ENCODE measurements at regions not wholly inside any gene's neighbourhood (a gene's known extent, or its start where the extent isn't known, plus 50 kb on each side); places are given as distances from the start of the nearest gene placed in this dataset.

DNA sequence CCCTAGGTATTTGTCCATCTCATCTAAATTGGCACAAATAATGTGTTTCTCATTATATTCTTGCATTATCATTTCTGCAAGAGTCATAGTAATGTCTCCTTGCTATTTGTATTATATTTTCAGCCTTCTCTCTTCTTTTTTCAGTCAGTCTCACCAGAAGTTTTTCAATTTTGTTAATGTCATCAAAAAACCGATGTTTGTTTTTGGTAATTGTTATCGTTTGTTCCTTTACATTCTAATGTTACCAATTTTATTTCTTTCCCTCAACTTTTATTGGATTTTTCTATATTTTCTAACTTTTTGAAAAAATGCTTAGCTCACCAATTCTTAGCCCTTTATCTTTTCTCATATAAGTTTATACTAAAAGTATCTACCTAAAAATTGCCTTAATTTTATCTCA lies 82.2 kb upstream of the NRSN1 start:
- TF ChIP-seq SMC3 (IDR thresholded peaks at IDR 0.05; ENCODE audit: low read depth, low read length) (no peak), CHD1 (IDR thresholded peaks at IDR 0.05; ENCODE audit: low read depth, low read length) (no peak), CTCF (conservative IDR thresholded peaks at IDR 0.05; ENCODE audit: low read depth, low read length) (no peak), MAFK (IDR thresholded peaks at IDR 0.05; ENCODE audit: low read depth, low read length) (peak; percentile 70), MAZ (IDR thresholded peaks at IDR 0.05; ENCODE audit: borderline replicate concordance, low read depth, low read length) (no peak)
- Histone ChIP-seq H4K20me1 (ENCODE audit: insufficient read depth, low read length) (no peaks in the 10 kb centered on the region), H3K4me2 (ENCODE audit: low read depth, low read length) (no peak overlapping the region), H3K27me3 (ENCODE audit: control insufficient read depth, insufficient read depth, low read length) (no peaks in the 10 kb centered on the region), H3K4me3 (ENCODE audit: insufficient read depth, low read depth, low read length) (no peak overlapping the region), H4K91ac (ENCODE audit: insufficient read depth, low read depth, low read length) (no peak overlapping the region), H2BK20ac (ENCODE audit: low read depth, low read length) (no peak overlapping the region), H3K18ac (ENCODE audit: low read depth, low read length) (no peak overlapping the region), H3K36me3 (ENCODE audit: control insufficient read depth, insufficient read depth, low read length) (no peaks in the 10 kb centered on the region), H2AK9ac (replicated peaks; ENCODE audit: low read depth, low read length, poor library complexity) (no peak overlapping the region), H2BK5ac (ENCODE audit: low read depth, low read length, poor library complexity, severe bottlenecking) (no peak overlapping the region), H2BK120ac (ENCODE audit: low read depth, low read length) (no peak overlapping the region), H3K56ac (ENCODE audit: extremely low read depth, insufficient read depth, low read length) (no peak overlapping the region), H2AFZ (replicated peaks; ENCODE audit: low read length, poor library complexity) (no peak overlapping the region), H3K9me3 (ENCODE audit: control insufficient read depth, insufficient read depth, low read length) (peaks cover 10% of the 10 kb centered on the region), H3K9me1 (ENCODE audit: insufficient read depth, low read length) (no peaks in the 10 kb centered on the region), H4K5ac (ENCODE audit: low read depth, low read length) (no peak overlapping the region), H2AK5ac (ENCODE audit: low read depth, low read length) (no peak overlapping the region), H3K23ac (ENCODE audit: low read depth, low read length) (no peak overlapping the region), H3K14ac (replicated peaks; ENCODE audit: low read depth, low read length) (no peak overlapping the region), H3K27ac (ENCODE audit: insufficient read depth, low read length) (no peak overlapping the region), H3K4ac (ENCODE audit: low read depth, low read length) (no peak overlapping the region), H3K79me1 (ENCODE audit: low read depth in 1 of 2, low read length in 2 of 2) (no peaks in the 10 kb centered on the region), H3K4me1 (ENCODE audit: control insufficient read depth, insufficient read depth, low read length) (no peaks in the 10 kb centered on the region), H4K8ac (ENCODE audit: low read depth in 2 of 2, low read length in 2 of 2) (no peak overlapping the region), H3K9ac (ENCODE audit: low read depth, low read length) (no peak overlapping the region), H2BK15ac (ENCODE audit: low read depth, low read length) (no peak overlapping the region)
- in situ Hi-C loops (cut with MboI; ENCODE audit: low sequenced_read_pairs) (no loop called here), intact Hi-C loops (cut with micrococcal nuclease) (no loop called here), dilution Hi-C loops (cut with HindIII; ENCODE audit: low sequenced_read_pairs, unreplicated experiment) (no loop called here)
- WGBS, 2 experiments (ENCODE audit: extremely low coverage in 2 of 2, insufficient read length in 1 of 2) = no CpG with 5 or more reads among the region's 2 CpGs
- no TSS peak for BruUV-seq (replicated peaks)
- POLR2A ChIA-PET (ENCODE audit: unreplicated experiment) = no interaction called here
- CTCF ChIA-PET = no interaction called here
- DNase-seq (no peak), ATAC-seq (ENCODE audit: low read depth) (no peak)
